ENCODE measurements at regions not wholly inside any gene's neighbourhood (a gene's known extent, or its start where the extent isn't known, plus 50 kb on each side); places are given as distances from the start of the nearest gene placed in this dataset.
A peak's percentile ranks its signal among the peaks of the same experiment; 100 is the strongest.

- Histone ChIP-seq H2AK9ac (replicated peaks; ENCODE audit: low read depth, low read length, poor library complexity) (peak overlapping the region; percentile 33), H4K5ac (ENCODE audit: low read depth, low read length) (no peak overlapping the region; the same call in 1 of the 2 replicates), H4K20me1 (ENCODE audit: insufficient read depth, low read length) (no peaks in the 10 kb centered on the region), H2BK120ac (ENCODE audit: low read depth, low read length) (peak overlapping the region; percentile 30; the same call in 1 of the 2 replicates), H2BK5ac (ENCODE audit: low read depth, low read length, poor library complexity, severe bottlenecking) (no peak overlapping the region), H2AFZ (replicated peaks; ENCODE audit: low read length, poor library complexity) (no peak overlapping the region), H3K27ac (ENCODE audit: insufficient read depth, low read length) (no peak overlapping the region), H4K8ac (ENCODE audit: low read depth in 2 of 2, low read length in 2 of 2) (peak overlapping the region in 1 of 2 experiments; percentile 65; a peak in 2 of 4 replicates), H3K36me3 (ENCODE audit: control insufficient read depth, insufficient read depth, low read length) (no peaks in the 10 kb centered on the region), H2AK5ac (ENCODE audit: low read depth, low read length) (peak overlapping the region; percentile 15; the same call in 1 of the 2 replicates), H3K9ac (ENCODE audit: low read depth, low read length) (no peak overlapping the region), H3K9me1 (ENCODE audit: insufficient read depth, low read length) (peaks cover 9% of the 10 kb centered on the region; the same call in 1 of the 2 replicates), H3K4ac (ENCODE audit: low read depth, low read length) (peak overlapping the region; percentile 40), H3K4me3 (ENCODE audit: insufficient read depth, low read depth, low read length) (no peak overlapping the region), H3K9me3 (ENCODE audit: control insufficient read depth, insufficient read depth, low read length) (no peaks in the 10 kb centered on the region), H3K4me2 (ENCODE audit: low read depth, low read length) (no peak overlapping the region), H3K56ac (ENCODE audit: extremely low read depth, insufficient read depth, low read length) (peak overlapping the region; percentile 11; the same call in 1 of the 2 replicates), H3K18ac (ENCODE audit: low read depth, low read length) (no peak overlapping the region), H3K23ac (ENCODE audit: low read depth, low read length) (no peak overlapping the region), H3K27me3 (ENCODE audit: control insufficient read depth, insufficient read depth, low read length) (no peaks in the 10 kb centered on the region), H4K91ac (ENCODE audit: insufficient read depth, low read depth, low read length) (peak overlapping the region; percentile 33; the same call in 1 of the 2 replicates), H3K4me1 (ENCODE audit: control insufficient read depth, insufficient read depth, low read length) (peaks cover 8% of the 10 kb centered on the region), H3K14ac (replicated peaks; ENCODE audit: low read depth, low read length) (no peak overlapping the region), H2BK15ac (ENCODE audit: low read depth, low read length) (peak overlapping the region; percentile 78; the same call in 2 of the 3 replicates), H2BK20ac (ENCODE audit: low read depth, low read length) (peak overlapping the region; percentile 38), H3K79me1 (ENCODE audit: low read depth in 1 of 2, low read length in 2 of 2) (no peaks in the 10 kb centered on the region)
- intact Hi-C loops (cut with micrococcal nuclease) (no loop called here), in situ Hi-C loops (cut with MboI; ENCODE audit: low sequenced_read_pairs) (no loop called here), dilution Hi-C loops (cut with HindIII; ENCODE audit: low sequenced_read_pairs, unreplicated experiment) (no loop called here)
- TF ChIP-seq POLR2A (IDR thresholded peaks at IDR 0.05; ENCODE audit: low read depth, low read length): no peak
- TF ChIP-seq SMC3 (IDR thresholded peaks at IDR 0.05; ENCODE audit: low read depth, low read length): no peak
- TF ChIP-seq NFE2L2 (IDR thresholded peaks at IDR 0.05; ENCODE audit: low read depth, low read length): no peak
- no peak for TF ChIP-seq RCOR1 (IDR thresholded peaks at IDR 0.05; ENCODE audit: insufficient replicate concordance, low read length)
- TF ChIP-seq CHD1 (IDR thresholded peaks at IDR 0.05; ENCODE audit: low read depth, low read length): no peak
- TF ChIP-seq RFX5 (IDR thresholded peaks at IDR 0.05; ENCODE audit: low read depth, low read length): no peak
- no peak for TF ChIP-seq BHLHE40 (IDR thresholded peaks at IDR 0.05; ENCODE audit: low read depth, low read length)
- no peak for TF ChIP-seq MAZ (IDR thresholded peaks at IDR 0.05; ENCODE audit: borderline replicate concordance, low read depth, low read length)
- TF ChIP-seq RAD21 (IDR thresholded peaks at IDR 0.05; ENCODE audit: low read length): no peak
- no peak for TF ChIP-seq MXI1 (IDR thresholded peaks at IDR 0.05; ENCODE audit: borderline replicate concordance, low read depth, low read length)
- no peak for TF ChIP-seq CEBPB (IDR thresholded peaks at IDR 0.05; ENCODE audit: low read depth, low read length)
- no peak for TF ChIP-seq CTCF (conservative IDR thresholded peaks at IDR 0.05; ENCODE audit: low read depth, low read length)
- no peak for TF ChIP-seq USF2 (IDR thresholded peaks at IDR 0.05; ENCODE audit: low read depth, low read length)
- TF ChIP-seq MAFK (IDR thresholded peaks at IDR 0.05; ENCODE audit: low read depth, low read length): no peak
- ATAC-seq (ENCODE audit: low read depth): no peak
- WGBS, 2 experiments (ENCODE audit: extremely low coverage in 2 of 2, insufficient read length in 1 of 2): 100% methylated on average over 1 of the region's 1 CpG; no CpG with 5 or more reads in 1 of the 2 experiments
- POLR2A ChIA-PET (ENCODE audit: unreplicated experiment): no interaction called here
- no peak for DNase-seq
- BruUV-seq (replicated peaks): no TSS peak
- CTCF ChIA-PET: interaction anchor here (0.6 kb wide), 1 partner anchor 144 kb away, joined by 3 read pairs; no protein-coding TSS in a partner anchor
Observed at GRCh38 chr7:115096262-115096661, 174.4 kb downstream of the MDFIC start.
